ENCODE measurements at regions not wholly inside any gene's neighbourhood (a gene's known extent, or its start where the extent isn't known, plus 50 kb on each side); places are given as distances from the start of the nearest gene placed in this dataset.
"Not testable (repeated sequence)": the region's sequence is repeated elsewhere in the genome, so short reads cannot be mapped to it uniquely, and the experiment has no call there.

DNA sequence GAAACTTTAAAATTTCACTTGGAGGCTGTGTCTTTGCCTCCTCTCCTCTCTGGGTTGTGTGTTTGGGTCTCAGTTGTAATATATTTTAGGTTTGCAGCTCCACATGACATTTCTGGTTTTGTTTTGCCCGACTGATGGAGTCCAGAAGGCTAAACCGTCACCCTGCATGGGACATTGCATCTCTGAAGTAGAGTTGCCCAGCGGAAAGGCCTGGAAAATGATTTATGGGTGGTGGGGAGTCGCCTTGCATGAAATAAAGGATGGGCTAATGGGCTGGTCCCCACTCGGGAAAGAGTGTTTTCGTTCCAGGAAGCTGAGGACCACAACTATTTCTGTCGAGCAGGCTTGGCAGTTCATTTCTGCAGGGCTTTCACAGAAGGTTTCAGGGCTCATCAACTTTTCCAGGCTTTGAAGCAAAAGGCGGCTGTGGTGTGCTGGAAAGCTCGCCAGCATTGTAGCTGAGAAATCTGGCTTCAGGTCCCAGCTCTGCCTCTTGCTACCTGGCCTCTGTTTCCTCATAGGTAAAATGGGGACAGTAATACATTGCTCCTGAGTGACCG lies 74.8 kb upstream of the GSC start:
- DNase-seq (ENCODE audit: low read depth): no peak

DNA sequence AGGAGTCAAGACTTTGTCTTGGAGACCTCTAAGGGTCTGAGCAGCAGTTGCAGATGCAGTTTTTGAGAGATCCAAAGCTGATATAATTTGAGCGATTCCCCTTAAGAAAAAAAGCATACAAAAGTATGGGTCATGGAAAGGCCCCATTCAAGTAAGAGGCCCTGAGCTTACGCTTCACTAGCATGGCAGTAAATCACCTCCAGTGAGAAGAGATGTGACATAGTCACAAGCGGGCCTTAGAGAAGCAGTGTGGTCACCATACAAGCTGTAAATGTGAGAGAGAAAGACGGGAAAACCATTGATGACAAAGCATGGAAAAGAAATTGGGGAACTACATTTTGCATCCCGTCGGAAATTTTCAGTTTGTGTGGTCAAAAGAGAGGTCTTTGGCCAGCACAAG lies 70.6 kb upstream of the GSC start:
- DNase-seq (ENCODE audit: low read depth): no peak

DNA sequence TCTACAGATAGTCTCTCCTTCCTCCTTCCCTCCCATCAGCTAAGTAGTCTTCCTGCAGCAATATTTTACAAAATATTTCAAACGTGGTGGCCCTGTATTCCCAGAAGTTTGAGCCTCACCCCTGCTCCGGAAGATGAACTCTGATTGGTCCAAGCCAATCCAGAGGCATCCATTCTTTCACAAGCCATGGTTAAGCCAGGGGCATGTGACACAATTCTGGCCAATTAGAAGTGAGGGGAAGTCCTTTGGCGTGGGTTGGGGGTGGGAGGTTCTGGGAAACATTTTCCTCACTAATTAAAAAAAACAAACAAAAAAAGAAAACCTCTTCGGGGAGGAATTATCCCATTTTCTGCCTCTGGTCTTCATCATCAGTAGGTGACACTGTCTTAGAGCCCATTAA lies 69.4 kb upstream of the GSC start:
- no peak for DNase-seq (ENCODE audit: low read depth)

DNA sequence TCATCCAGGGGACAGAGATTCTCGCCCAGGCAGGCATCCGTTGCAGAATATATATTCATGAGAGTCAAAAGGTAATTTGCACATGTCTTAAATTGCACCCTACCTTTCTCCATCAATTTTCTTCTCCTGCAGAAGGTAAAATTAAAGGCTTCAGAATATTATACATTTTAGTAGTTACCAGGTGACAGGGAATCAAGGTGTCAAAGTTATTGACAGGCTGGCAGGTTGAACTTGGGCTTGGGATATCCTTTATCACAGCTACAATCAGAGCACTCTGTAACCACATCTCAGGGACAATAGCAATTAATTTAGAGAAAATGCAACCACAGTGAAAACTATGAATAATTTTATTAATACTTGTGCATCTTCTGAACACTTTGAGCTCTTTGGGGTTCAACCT lies 66.9 kb upstream of the GSC start:
- DNase-seq (ENCODE audit: low read depth): no peak

DNA sequence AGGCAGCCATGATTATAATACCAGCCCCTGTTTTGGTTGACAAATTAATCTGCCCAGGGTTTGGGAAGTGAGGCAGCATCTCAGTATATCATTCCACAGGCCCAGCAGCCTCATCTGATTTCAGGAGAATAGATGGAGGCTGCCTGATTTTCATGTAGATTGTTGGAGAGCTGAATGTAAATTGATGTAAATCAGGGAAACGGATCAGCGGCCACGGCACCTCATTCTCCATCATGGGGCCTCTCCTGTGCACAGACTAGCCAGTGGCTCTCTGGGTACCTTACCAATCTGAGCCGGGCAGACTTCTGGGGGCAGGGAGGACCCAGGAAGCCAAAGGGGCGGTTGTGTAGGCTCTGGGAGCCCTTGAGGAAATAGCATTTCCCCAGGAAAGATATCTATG lies 63.7 kb upstream of the GSC start:
- DNase-seq (ENCODE audit: low read depth): no peak

DNA sequence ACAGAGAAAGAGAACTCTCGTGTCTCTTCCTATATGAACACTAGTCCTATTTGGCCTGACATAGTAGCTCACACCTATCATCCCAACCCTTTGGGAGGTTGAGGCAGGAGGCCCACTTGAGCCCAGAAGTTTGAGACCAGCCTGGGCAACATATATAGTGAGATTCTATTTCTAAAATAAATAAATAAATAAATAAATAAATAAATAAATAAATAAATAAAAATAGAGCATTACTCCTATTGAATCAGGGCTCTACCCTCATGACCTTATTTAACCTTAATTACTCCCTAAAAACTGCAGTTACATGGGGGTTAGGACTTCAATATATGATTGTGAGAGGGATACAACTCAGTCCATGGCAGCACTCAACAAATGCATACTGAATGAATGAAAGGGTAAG lies 61.2 kb upstream of the GSC start:
- no peak for DNase-seq (ENCODE audit: low read depth)

DNA sequence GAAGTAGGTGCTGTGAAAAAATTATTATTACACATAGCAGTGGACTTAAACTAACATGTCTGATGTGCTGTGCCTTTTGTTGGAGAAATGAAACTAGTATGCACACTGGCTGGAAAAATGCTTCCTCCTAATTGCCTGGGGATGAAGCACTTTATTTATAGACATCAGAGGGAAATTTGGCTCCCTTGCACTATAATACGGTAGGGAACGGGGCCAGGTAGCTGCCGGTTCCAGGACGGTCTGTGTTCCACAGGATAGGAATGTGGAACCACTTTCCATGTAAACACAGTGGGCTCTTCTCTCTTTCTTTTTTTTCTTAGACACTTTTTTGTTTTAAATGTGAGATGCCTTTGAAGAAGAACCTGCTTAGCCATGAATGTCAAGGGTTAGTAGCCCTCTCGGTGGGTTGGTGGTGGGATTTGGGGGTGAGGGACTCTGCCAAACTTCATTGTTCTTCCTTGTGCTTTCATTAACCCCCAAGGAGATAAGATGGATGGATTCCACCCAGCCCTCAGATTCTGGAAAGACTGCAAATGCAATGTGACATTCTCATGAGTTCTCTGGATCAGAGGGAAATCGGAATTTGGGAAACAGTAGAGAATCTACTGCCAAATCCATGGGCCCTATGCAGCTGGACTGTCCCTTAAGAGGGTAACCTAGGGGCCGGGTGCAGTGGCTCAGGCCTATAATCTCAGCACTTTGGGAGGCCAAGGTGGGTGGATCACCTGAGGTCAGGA lies 58.0 kb upstream of the GSC start:
- no peak for DNase-seq (ENCODE audit: low read depth)

DNA sequence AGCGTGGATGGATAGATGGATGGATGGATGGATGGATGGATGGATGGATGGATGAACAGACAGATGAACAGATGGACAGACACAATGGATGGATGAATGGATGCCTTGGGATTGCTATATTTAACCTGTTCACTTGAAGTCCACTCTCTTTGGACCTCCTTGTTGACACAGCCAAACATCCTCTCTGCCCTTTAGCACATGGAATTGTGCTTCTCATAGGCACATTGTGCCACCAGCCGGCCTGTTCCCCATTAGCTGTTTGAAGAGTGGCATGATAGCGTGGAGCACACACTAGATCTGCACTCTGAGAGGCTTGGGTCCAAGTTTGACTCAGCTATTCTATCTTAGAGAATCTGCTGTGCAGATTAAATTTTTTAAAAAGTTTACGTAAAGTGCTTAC lies 56.9 kb upstream of the GSC start:
- no peak for DNase-seq (ENCODE audit: low read depth)

DNA sequence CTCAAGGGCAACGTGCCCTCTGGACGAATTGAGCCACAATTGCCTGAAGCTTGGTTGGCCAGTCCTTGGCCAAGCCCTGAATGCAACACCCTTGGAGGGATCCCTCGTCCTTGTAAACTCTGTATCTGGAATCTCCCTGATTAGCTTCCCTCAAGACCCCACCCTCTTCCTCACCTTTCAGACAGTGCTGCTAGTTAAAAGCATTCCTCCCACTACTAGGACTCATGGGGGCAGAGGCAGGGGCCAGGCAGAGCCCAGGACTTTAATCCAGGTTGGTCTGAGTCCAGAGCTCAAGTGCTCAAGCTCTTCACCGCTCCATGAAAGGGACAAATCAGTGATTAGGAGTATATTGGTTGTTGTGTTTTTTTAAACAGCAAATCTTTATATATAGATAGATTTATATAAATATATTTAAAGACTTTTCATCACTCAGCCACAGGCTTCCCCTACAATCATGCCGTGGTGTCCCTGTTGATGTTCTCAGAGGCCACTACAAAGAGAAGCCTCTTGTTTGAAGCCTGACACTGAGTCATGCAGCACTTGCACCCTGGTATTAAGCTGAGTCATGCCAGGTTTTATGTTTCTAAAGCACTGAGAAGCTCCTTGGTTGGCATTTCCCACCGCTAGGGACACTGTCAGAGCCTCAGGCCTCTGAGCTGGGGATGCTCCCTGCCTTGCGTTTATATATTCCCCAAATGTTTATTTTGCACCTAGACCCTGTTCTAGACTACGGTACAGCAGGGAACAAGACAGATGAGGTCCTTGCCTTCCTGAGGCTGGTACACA lies 53.8 kb upstream of the GSC start:
- peak; percentile 89 for DNase-seq (ENCODE audit: low read depth)

DNA sequence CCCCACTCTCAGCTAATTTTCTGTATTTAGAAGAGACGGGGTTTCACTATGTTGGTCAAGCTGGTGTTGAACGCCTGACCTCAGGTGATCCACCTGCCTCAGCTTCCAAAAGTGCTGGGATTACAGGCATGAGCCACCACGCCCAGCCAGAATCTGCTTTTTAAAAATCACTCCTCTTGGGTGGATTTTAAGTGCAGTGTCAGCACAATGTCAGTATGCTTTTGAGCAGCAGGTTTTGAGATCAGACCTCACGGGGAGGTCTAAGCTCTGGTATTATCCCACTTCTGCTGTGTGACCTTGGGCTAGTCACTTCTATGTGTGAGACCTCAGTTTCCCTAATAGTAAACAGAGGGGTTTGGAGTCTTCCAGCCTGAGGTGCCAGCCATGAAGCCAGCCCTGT lies 51.8 kb upstream of the GSC start:
- no peak for DNase-seq (ENCODE audit: low read depth)

DNA sequence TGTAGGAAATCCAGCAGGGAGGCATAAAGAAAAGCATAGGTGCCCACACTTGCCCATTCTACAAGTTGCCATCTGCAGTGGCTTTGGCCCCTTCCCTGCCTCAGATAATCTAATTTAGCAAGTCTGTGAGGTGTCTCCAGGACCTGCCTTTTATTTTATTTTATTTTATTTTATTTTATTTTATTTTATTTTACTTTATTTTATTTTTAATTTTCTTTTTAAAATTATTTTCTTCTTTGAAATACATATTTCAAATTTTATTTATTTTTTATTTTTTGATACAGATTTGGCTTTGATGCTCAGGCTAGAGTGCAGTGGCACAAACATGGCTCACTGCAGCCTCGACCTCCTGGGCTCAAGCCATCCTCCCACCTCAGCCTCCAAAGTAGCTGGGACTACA lies 51.0 kb upstream of the GSC start:
- not testable (repeated sequence) for DNase-seq (ENCODE audit: low read depth)
